Right atrium auricular region (tissue), 2 donors: ENCODE measurements at regions not wholly inside any gene's neighbourhood (a gene's known extent, or its start where the extent isn't known, plus 50 kb on each side); places are given as distances from the start of the nearest gene placed in this dataset.

Source experiments
- DNase-seq: peaks from one replicate; pipeline ENCODE4 v3.0.0-alpha.2; 2019; ENCODE audit warnings: low spot score
- H3K27ac ChIP-seq, 2 donors: fragments of 200-600 bp; sonication (generic); 1 replicate in 1 of 2; 2 replicates in 1 of 2; pipeline ENCODE4 v1.5.1; 2016 to 2019
- H3K27me3 ChIP-seq, 2 donors: fragments of 200-600 bp; sonication (generic); one replicate each; pipeline versions ENCODE4 v1.5.1 to v1.6.0; 2017 to 2019
- H3K36me3 ChIP-seq: fragments of 200-600 bp; sonication (generic); one replicate; pipeline ENCODE4 v1.5.1; 2016
- H3K4me1 ChIP-seq, 2 donors: fragments of 200-600 bp; sonication (generic); one replicate each; pipeline versions ENCODE4 v1.5.1 to v1.6.0; 2017 to 2019
- H3K4me3 ChIP-seq, 2 donors: fragments of 200-600 bp; sonication (generic); 1 replicate in 1 of 2; 2 replicates in 1 of 2; pipeline ENCODE4 v1.5.1; 2017 to 2019; ENCODE audit warnings: mild to moderate bottlenecking in 1 of 2, moderate library complexity in 1 of 2
- H3K9me3 ChIP-seq, 2 donors: fragments of 200-600 bp; sonication (generic); one replicate each; pipeline ENCODE4 v1.5.1; 2019
- TF ChIP-seq, protein P1 (sequence below), 2 donors: fragments of 200-600 bp; sonication (generic); IDR thresholded peaks; one replicate each; pipeline ENCODE4 v1.5.1; 2019; ENCODE audit warnings: antibody characterized with exemption in 2 of 2

DNA sequence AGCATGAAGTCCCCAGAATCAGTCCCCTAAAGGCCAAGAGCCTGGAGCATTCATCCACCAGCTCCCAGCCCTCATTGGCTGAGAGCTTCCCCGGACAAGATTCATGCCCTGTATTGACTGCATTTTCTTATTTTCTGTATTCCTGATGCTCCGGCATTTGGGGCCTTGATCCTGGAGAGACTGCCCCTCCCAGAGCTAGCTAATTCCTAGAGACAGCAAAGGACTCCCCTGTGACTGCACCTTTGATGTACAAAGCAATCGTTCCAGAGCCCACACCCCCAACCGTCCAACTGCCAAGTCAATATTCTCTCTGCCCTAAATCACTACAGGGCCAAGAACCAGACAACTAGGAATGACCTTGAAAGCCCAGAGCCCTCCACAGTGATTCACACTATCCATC, 93.4 kb upstream of the CDH5 start:
- Histone ChIP-seq H3K27ac (no peak overlapping the region), H3K9me3 (no peaks in the 10 kb centered on the region), H3K27me3 (no peaks in the 10 kb centered on the region), H3K4me3 (no peak overlapping the region), H3K4me1 (peaks cover 0 to 9% of the 10 kb centered on the region in 2 donors), H3K36me3 (no peaks in the 10 kb centered on the region)
- TF ChIP-seq, protein P1, sequence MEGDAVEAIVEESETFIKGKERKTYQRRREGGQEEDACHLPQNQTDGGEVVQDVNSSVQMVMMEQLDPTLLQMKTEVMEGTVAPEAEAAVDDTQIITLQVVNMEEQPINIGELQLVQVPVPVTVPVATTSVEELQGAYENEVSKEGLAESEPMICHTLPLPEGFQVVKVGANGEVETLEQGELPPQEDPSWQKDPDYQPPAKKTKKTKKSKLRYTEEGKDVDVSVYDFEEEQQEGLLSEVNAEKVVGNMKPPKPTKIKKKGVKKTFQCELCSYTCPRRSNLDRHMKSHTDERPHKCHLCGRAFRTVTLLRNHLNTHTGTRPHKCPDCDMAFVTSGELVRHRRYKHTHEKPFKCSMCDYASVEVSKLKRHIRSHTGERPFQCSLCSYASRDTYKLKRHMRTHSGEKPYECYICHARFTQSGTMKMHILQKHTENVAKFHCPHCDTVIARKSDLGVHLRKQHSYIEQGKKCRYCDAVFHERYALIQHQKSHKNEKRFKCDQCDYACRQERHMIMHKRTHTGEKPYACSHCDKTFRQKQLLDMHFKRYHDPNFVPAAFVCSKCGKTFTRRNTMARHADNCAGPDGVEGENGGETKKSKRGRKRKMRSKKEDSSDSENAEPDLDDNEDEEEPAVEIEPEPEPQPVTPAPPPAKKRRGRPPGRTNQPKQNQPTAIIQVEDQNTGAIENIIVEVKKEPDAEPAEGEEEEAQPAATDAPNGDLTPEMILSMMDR (IDR thresholded peaks at IDR 0.05): no peak
- no peak for DNase-seq

- no peak overlapping the region for H3K27ac ChIP-seq
- TF ChIP-seq, protein P1 (IDR thresholded peaks at IDR 0.05): no peak
These were observed 94.0 kb upstream of the CDH5 start for GRCh38 chr16:66272461-66272860.

DNA sequence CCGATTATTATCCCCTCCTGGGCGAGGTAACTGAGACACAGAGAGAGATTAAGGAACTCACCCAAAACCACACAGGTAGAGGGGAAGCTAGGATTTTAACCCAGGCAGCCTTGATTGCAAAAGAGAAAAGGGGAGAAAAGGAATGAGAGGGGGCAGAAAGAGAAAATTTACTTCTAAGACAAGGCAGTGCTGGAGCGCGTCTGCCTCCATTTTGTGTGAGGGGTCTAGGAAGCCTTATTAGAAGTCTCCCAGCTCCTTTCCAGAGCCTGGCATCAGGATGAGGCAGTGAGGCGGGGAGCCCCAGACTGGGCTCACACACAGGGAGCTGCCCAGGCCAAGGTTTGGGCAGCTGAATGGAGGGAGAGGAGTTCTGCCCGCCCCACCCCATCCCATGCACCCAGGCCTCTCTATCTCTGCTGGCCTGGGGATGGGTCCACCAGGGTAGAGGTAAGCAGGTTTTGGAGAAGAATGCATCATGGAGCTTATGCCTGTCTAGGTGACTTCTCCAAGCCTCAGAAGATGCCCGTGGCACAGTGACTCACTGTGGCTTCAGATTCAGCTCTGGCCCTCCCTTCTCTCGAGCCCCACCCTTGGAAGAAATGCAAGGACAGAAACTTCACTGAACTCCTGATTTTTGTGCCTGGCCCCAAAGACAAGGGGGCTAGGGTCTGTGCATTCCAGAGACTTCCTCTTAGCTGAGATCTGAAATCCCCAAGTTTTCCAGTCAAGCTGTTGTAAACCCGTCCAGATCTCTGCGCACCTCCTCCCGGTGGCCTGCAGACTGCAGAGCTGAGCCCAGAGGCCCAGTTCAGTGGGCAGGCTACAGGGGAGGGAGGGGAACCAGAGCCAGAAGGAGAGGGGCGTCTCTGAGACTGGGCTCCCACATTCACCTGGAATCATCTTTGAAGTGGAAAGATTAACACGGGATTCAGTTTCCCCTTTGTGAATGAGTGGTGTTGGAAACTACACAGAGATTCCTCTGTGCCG, 95.1 kb upstream of the CDH5 start:
- Histone ChIP-seq H3K27me3 (no peaks in the 10 kb centered on the region), H3K9me3 (no peaks in the 10 kb centered on the region), H3K27ac (no peak overlapping the region), H3K36me3 (no peaks in the 10 kb centered on the region), H3K4me3 (no peak overlapping the region), H3K4me1 (peaks cover 0 to 19% of the 10 kb centered on the region in 2 donors)
- peak; percentile 55 for DNase-seq
- TF ChIP-seq, protein P1 (IDR thresholded peaks at IDR 0.05): no peak

More at GRCh38 chr16:66272461-66272860, 94.0 kb upstream of the CDH5 start:
- no peak for DNase-seq
- H3K9me3 ChIP-seq: no peaks in the 10 kb centered on the region
- no peak overlapping the region for H3K4me3 ChIP-seq
- H3K27me3 ChIP-seq: no peaks in the 10 kb centered on the region
- H3K4me1 ChIP-seq: peaks cover 0 to 9% of the 10 kb centered on the region in 2 donors
- H3K36me3 ChIP-seq: no peaks in the 10 kb centered on the region

- TF ChIP-seq, protein P1 (IDR thresholded peaks at IDR 0.05): peak; percentile 94 to 100
- Histone ChIP-seq H3K36me3 (no peaks in the 10 kb centered on the region), H3K9me3 (no peaks in the 10 kb centered on the region), H3K27ac (peak overlapping the region; percentile 17 to 51), H3K27me3 (no peaks in the 10 kb centered on the region), H3K4me3 (peak overlapping the region; percentile 16 to 45), H3K4me1 (peaks cover 0 to 22% of the 10 kb centered on the region in 2 donors)
- peak; percentile 63 for DNase-seq
These were observed 96.1 kb upstream of the CDH5 start for GRCh38 chr16:66270333-66270927.

DNA sequence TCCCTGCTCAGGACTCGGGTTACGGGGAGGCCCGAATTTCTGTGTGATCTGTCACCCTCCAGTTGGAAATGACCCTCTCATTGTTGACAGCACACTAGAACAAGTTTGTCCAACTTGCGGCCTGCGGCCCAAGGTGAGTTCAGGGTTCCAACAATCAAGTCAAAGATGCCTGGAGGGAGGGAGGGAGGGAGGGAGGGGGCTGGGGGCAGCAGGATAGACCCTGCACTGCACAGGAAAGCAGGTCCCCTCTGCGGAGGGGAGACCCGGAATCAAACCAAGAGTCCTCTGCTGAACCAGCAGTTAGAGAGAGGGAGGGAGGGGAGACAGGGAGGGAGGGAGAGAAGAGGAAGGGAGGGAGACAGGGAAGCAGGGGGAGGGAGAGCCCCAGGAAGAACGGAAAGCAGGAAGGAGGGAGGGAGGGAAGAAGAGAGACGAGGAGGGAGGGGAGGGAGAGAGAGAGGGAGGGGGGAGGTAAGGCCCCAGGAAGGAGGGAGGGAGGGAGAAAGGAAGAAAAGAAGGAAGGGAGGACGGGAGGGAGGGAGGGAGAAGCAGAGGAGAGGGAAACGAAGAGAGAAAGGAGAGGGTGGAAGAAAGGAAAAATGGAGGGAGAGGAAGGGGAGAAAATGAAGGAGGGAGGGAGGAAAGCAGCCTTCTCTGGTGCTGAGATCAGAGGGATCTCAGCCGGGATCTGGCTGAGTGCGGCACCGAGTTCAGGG, 96.7 kb upstream of the CDH5 start:
- peak overlapping the region; percentile 16 to 45 for H3K4me3 ChIP-seq
- no peaks in the 10 kb centered on the region for H3K27me3 ChIP-seq
- peaks cover 0 to 22% of the 10 kb centered on the region in 2 donors for H3K4me1 ChIP-seq
- peak overlapping the region; percentile 17 to 51 for H3K27ac ChIP-seq
- TF ChIP-seq, protein P1 (IDR thresholded peaks at IDR 0.05): no peak
- peak; percentile 46 for DNase-seq
- H3K36me3 ChIP-seq: no peaks in the 10 kb centered on the region
- no peaks in the 10 kb centered on the region for H3K9me3 ChIP-seq
